Tibial nerve (tissue), 4 donors: ENCODE measurements at regions not wholly inside any gene's neighbourhood (a gene's known extent, or its start where the extent isn't known, plus 50 kb on each side); places are given as distances from the start of the nearest gene placed in this dataset.

Source experiments
- DNase-seq, 2 donors: peaks; one replicate each; pipeline ENCODE4 v3.0.0-alpha.2; 2019; ENCODE audit warnings: low spot score in 2 of 2
- H3K27ac ChIP-seq, 4 donors: fragments of 200-600 bp; sonication (generic) in 3 of 4; one replicate each; pipeline ENCODE4 v1.5.1; 2017 to 2019; ENCODE audit warnings: mild to moderate bottlenecking in 1 of 4
- H3K27me3 ChIP-seq, 2 donors: fragments of 200-600 bp; sonication (generic) in 1 of 2; one replicate each; pipeline versions ENCODE4 v1.5.1 to v1.6.0; 2017 to 2019
- H3K36me3 ChIP-seq, 3 donors: fragments of 200-600 bp; sonication (generic); one replicate each; pipeline ENCODE4 v1.5.1; 2018 to 2019
- H3K4me1 ChIP-seq, 4 donors: fragments of 200-600 bp; sonication (generic) in 3 of 4; one replicate each; pipeline ENCODE4 v1.5.1; 2017 to 2019
- H3K4me3 ChIP-seq, 4 donors: fragments of 200-600 bp; sonication (generic) in 3 of 4; one replicate each; pipeline ENCODE4 v1.5.1; 2017 to 2019; ENCODE audit warnings: mild to moderate bottlenecking in 1 of 4, moderate library complexity in 1 of 4
- H3K9me3 ChIP-seq, 4 donors: fragments of 200-600 bp; sonication (generic) in 3 of 4; one replicate each; pipeline ENCODE4 v1.5.1; 2017 to 2019
- EP300 ChIP-seq, 2 donors: sonication (generic); formaldehyde crosslinking; IDR thresholded peaks; one replicate each; pipeline ENCODE4 v1.6.1; 2017; ENCODE audit warnings: antibody characterized with exemption in 2 of 2, mild to moderate bottlenecking in 1 of 2
- POLR2A ChIP-seq, 2 donors: fragments of 450-650 bp; IDR thresholded peaks; one replicate each; pipeline ENCODE4 v1.6.1; 2017; ENCODE audit warnings: antibody characterized with exemption in 2 of 2, mild to moderate bottlenecking in 2 of 2, moderate library complexity in 2 of 2
- WGBS, 2 donors: methylation state at CpG; one replicate each; pipeline ENCODE4 v1.1.5; 2018; 5-methylcytosine and 5-hydroxymethylcytosine counted together
- TF ChIP-seq, protein P1 (sequence below), 5 experiments: fragments of 200-600 bp in 3 of 5; fragments of 450-650 bp in 2 of 5; sonication (generic) in 3 of 5; IDR thresholded peaks; one replicate each; pipeline ENCODE4 v1.5.1; 2016 to 2019; ENCODE audit warnings: antibody characterized with exemption in 5 of 5, mild to moderate bottlenecking in 3 of 5, moderate library complexity in 2 of 5

DNA sequence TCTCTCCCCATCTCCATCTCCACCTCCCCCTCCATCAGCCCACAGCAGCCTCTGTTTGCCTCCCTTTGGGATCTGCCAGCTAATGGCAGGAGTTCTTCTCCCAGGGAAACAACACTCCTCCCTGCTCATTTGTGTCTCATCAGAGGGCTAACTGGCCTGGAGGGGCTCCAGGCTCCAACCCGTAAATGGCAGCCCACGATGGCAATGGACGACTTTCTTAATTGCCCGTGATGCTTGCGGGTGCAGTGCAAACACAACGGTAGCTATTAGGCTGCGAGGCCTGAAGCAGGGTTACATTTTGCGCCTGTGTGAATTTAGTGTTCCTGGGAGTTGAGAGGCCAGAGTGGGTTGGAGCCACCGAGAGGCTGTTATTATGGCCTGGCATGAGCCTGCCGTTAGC lies 285.1 kb downstream of the TNS1 start:
- H3K9me3 ChIP-seq, result peaks cover 0 to 12% (median 0%) of the 10 kb centered on the region in 4 donors
- no peak overlapping the region for H3K27ac ChIP-seq
- DNase-seq, result no peak
- no peak for TF ChIP-seq POLR2A (IDR thresholded peaks at IDR 0.05)
- TF ChIP-seq, protein P1, sequence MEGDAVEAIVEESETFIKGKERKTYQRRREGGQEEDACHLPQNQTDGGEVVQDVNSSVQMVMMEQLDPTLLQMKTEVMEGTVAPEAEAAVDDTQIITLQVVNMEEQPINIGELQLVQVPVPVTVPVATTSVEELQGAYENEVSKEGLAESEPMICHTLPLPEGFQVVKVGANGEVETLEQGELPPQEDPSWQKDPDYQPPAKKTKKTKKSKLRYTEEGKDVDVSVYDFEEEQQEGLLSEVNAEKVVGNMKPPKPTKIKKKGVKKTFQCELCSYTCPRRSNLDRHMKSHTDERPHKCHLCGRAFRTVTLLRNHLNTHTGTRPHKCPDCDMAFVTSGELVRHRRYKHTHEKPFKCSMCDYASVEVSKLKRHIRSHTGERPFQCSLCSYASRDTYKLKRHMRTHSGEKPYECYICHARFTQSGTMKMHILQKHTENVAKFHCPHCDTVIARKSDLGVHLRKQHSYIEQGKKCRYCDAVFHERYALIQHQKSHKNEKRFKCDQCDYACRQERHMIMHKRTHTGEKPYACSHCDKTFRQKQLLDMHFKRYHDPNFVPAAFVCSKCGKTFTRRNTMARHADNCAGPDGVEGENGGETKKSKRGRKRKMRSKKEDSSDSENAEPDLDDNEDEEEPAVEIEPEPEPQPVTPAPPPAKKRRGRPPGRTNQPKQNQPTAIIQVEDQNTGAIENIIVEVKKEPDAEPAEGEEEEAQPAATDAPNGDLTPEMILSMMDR (IDR thresholded peaks at IDR 0.05), result no peak
- H3K4me1 ChIP-seq, result peaks cover 0 to 33% (median 15%) of the 10 kb centered on the region in 4 donors
- H3K36me3 ChIP-seq, result peaks cover 0 to 4% (median 0%) of the 10 kb centered on the region in 3 donors
- 88 to 92% methylated on average over 10 of the region's 10 CpGs for WGBS, 2 donors
- no peak overlapping the region for H3K4me3 ChIP-seq
- H3K27me3 ChIP-seq, result no peaks in the 10 kb centered on the region

DNA sequence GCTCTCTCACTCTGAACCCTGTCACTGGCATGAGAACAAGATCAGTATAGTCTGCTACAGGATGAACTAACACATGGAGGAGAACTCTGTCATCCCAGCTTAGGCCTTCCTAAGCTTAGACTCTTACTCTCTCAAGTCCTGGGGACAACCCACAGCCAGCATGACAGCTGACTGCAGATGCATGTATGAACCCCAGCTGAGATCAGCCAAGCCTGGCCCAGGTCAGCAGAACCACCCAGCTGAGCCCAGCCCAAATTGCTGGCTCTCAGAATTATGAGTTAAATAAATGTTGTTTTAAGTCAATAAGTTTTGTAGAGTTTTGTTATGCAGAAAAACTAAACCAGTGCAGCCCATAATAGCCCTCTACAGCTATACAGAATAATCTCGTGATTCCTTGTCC lies 287.3 kb downstream of the TNS1 start:
- Histone ChIP-seq H3K27ac (peak overlapping the region in 2 of 4 donors; percentile 79 to 91), H3K4me1 (peaks cover 0 to 40% (median 15%) of the 10 kb centered on the region in 4 donors), H3K27me3 (no peaks in the 10 kb centered on the region), H3K9me3 (peaks cover 0 to 8% (median 0%) of the 10 kb centered on the region in 4 donors), H3K36me3 (no peaks in the 10 kb centered on the region), H3K4me3 (no peak overlapping the region)
- no peak for TF ChIP-seq EP300 (IDR thresholded peaks at IDR 0.05)
- no peak for TF ChIP-seq POLR2A (IDR thresholded peaks at IDR 0.05)
- TF ChIP-seq, protein P1 (IDR thresholded peaks at IDR 0.05), result no peak
- 67 to 72% methylated on average over 1 of the region's 1 CpG for WGBS, 2 donors
- DNase-seq, result no peak

DNA sequence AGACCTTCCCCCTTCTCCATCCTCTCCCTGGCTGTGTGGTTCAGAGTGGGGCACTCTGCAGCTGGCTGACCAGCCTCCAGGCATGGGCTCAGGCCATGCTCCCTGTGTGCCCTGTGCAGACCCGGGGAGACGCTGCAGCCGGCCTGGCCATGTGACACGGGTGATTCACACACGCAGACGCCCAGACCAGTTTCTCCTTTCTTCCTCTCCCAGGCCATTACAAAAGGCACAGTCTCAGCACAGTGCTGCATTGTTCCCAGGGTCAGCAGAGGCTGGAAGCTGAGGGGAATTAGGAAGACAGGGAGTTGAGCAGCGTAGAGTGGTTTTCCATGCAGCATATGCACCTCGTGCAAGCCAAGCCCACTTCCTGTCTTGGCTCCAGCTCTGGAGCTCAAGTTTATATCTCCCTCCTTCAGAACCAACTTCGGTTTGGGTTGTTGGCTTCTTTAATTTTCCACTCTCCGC lies 288.5 kb downstream of the TNS1 start:
- peak overlapping the region; percentile 53 to 91 (median 72) for H3K27ac ChIP-seq

DNA sequence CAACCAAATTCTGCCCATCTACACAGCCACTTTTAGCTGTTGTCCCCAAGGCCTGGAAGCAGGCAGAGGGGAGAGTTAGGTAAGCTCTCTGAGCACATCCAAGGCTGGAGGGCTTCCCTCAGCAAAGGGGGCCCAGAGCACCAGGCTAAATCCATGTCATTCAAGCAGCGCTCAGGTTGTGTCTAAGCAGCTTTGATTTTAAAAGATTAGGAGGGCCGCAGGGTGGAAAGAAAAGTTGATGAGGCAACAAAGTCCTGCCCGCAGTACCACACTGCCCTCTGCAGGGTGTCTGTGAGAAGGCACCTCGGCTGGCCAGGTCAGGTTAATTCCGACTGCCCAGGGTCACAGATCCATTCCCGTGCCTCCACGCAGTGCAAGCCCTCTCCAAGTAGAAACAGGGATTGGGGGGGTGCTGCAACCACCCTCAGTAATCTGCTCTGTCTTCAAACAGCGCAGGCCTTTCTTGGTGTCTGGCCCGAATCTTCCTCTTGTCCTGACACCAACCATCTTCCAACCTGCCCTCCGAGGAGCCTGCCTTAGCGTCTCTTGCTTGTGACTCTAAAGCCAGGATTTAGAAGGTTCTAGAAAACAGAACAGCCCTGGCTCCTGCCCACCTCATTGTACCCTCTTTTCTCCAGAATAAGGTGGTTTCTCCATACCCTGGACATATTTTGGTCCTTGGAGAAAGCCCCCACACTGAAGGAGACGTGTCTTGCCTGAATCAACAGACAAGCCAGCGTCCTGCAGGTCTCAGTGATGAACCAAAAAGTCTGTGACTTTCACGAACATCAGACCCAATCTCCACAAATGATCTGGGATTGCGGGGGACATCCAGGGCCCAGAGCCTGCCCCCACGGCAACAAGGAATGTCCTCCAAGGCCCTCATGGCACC lies 289.2 kb downstream of the TNS1 start:
- no peak overlapping the region for H3K4me3 ChIP-seq
- H3K36me3 ChIP-seq, result no peaks in the 10 kb centered on the region
- TF ChIP-seq POLR2A (IDR thresholded peaks at IDR 0.05) (no peak), EP300 (IDR thresholded peaks at IDR 0.05) (peak in 1 of 2 donors; percentile 51)
- TF ChIP-seq, protein P1 (IDR thresholded peaks at IDR 0.05), result peak; percentile 86 to 97 (median 96)
- H3K27me3 ChIP-seq, result no peaks in the 10 kb centered on the region
- 20 to 34% methylated on average over 16 of the region's 16 CpGs for WGBS, 2 donors
- peak overlapping the region; percentile 53 to 91 (median 72) for H3K27ac ChIP-seq
- DNase-seq, result peak; percentile 72 to 92
- peaks cover 0 to 46% (median 15%) of the 10 kb centered on the region in 4 donors for H3K4me1 ChIP-seq
- H3K9me3 ChIP-seq, result peaks cover 0 to 8% (median 0%) of the 10 kb centered on the region in 4 donors

More for the DNA sequence above, 288.5 kb downstream of the TNS1 start:
- peaks cover 0 to 8% (median 0%) of the 10 kb centered on the region in 4 donors for H3K9me3 ChIP-seq
- DNase-seq, result peak; percentile 50 to 64
- TF ChIP-seq POLR2A (IDR thresholded peaks at IDR 0.05) (no peak), EP300 (IDR thresholded peaks at IDR 0.05) (peak in 1 of 2 donors; percentile 74)
- TF ChIP-seq, protein P1 (IDR thresholded peaks at IDR 0.05), result peak in 1 of 5 experiments; percentile 7
- no peaks in the 10 kb centered on the region for H3K36me3 ChIP-seq
- peaks cover 0 to 45% (median 15%) of the 10 kb centered on the region in 4 donors for H3K4me1 ChIP-seq
- whole genome bisulfite sequencing, 2 donors, result 9 to 11% methylated on average over 9 to 10 of the region's 10 CpGs
- no peaks in the 10 kb centered on the region for H3K27me3 ChIP-seq
- H3K4me3 ChIP-seq, result no peak overlapping the region

GRCh38 chr2:217712431-217712830 lies 290.4 kb downstream of the TNS1 start:
- TF ChIP-seq, protein P1 (IDR thresholded peaks at IDR 0.05), result no peak
- TF ChIP-seq EP300 (IDR thresholded peaks at IDR 0.05) (no peak), POLR2A (IDR thresholded peaks at IDR 0.05) (no peak)
- H3K4me1 ChIP-seq, result peaks cover 0 to 49% (median 15%) of the 10 kb centered on the region in 4 donors
- no peak for DNase-seq
- H3K27ac ChIP-seq, result peak overlapping the region in 1 of 4 donors; percentile 79
- H3K36me3 ChIP-seq, result no peaks in the 10 kb centered on the region
- H3K27me3 ChIP-seq, result no peaks in the 10 kb centered on the region
- 82 to 92% methylated on average over 7 of the region's 7 CpGs for whole genome bisulfite sequencing, 2 donors
- no peak overlapping the region for H3K4me3 ChIP-seq
- H3K9me3 ChIP-seq, result peaks cover 0 to 8% (median 0%) of the 10 kb centered on the region in 4 donors
